ENCODE measurements at regions not wholly inside any gene's neighbourhood (a gene's known extent, or its start where the extent isn't known, plus 50 kb on each side); places are given as distances from the start of the nearest gene placed in this dataset.
"Not testable (repeated sequence)": the region's sequence is repeated elsewhere in the genome, so short reads cannot be mapped to it uniquely, and the experiment has no call there.

GRCh38 chr10:56469482-56469881, 108.4 kb upstream of the ZWINT start:
- Histone ChIP-seq H3K27ac (no peak overlapping the region), H3K4me1 (ENCODE audit: low read depth, poor library complexity, severe bottlenecking) (no peaks in the 10 kb centered on the region), H3K4me2 (no peak overlapping the region)

GRCh38 chr10:56466005-56466404, 104.9 kb upstream of the ZWINT start:
- Histone ChIP-seq H3K27me3 (ENCODE audit: insufficient read depth, low read depth) (no peaks in the 10 kb centered on the region), H4K20me1 (ENCODE audit: insufficient read depth) (no peaks in the 10 kb centered on the region), H3K36me3 (ENCODE audit: insufficient read depth) (no peaks in the 10 kb centered on the region), H3K4me3 (IDR thresholded peaks at IDR 0.05; ENCODE audit: insufficient read depth, low read depth, low read length) (no peak overlapping the region), H3K9ac (no peak overlapping the region), H2AFZ (ENCODE audit: low read depth) (no peak overlapping the region), H3K4me2 (no peak overlapping the region), H3K79me2 (ENCODE audit: insufficient read depth, low read depth) (no peaks in the 10 kb centered on the region), H3K4me1 (ENCODE audit: low read depth, poor library complexity, severe bottlenecking) (no peaks in the 10 kb centered on the region), H3K27ac (no peak overlapping the region)
- no peak for TF ChIP-seq CTCF (conservative IDR thresholded peaks at IDR 0.05; ENCODE audit: low read depth, low read length)

More at GRCh38 chr10:56469482-56469881, 108.4 kb upstream of the ZWINT start:
- no peaks in the 10 kb centered on the region for H3K79me2 ChIP-seq (ENCODE audit: insufficient read depth, low read depth)
- no peaks in the 10 kb centered on the region for H3K27me3 ChIP-seq (ENCODE audit: insufficient read depth, low read depth)
- no peak overlapping the region for H3K9ac ChIP-seq
- no peak overlapping the region for H3K4me3 ChIP-seq (IDR thresholded peaks at IDR 0.05; ENCODE audit: insufficient read depth, low read depth, low read length)
- no peaks in the 10 kb centered on the region for H3K36me3 ChIP-seq (ENCODE audit: insufficient read depth)
- H2AFZ ChIP-seq (ENCODE audit: low read depth), result no peak overlapping the region
- no peak for TF ChIP-seq CTCF (conservative IDR thresholded peaks at IDR 0.05; ENCODE audit: low read depth, low read length)
- H4K20me1 ChIP-seq (ENCODE audit: insufficient read depth), result no peaks in the 10 kb centered on the region

GRCh38 chr10:56449770-56450169, 88.7 kb upstream of the ZWINT start:
- Histone ChIP-seq H3K36me3 (ENCODE audit: insufficient read depth) (no peaks in the 10 kb centered on the region), H3K27ac (no peak overlapping the region), H3K79me2 (ENCODE audit: insufficient read depth, low read depth) (no peaks in the 10 kb centered on the region), H3K4me1 (ENCODE audit: low read depth, poor library complexity, severe bottlenecking) (no peaks in the 10 kb centered on the region), H4K20me1 (ENCODE audit: insufficient read depth) (no peaks in the 10 kb centered on the region), H2AFZ (ENCODE audit: low read depth) (no peak overlapping the region), H3K27me3 (ENCODE audit: insufficient read depth, low read depth) (no peaks in the 10 kb centered on the region), H3K4me3 (IDR thresholded peaks at IDR 0.05; ENCODE audit: insufficient read depth, low read depth, low read length) (no peak overlapping the region), H3K9ac (no peak overlapping the region), H3K4me2 (no peak overlapping the region)
- peak; percentile 56 for TF ChIP-seq CTCF (conservative IDR thresholded peaks at IDR 0.05; ENCODE audit: low read depth, low read length)

GRCh38 chr10:56447613-56448012, 86.6 kb upstream of the ZWINT start:
- not testable (repeated sequence) for H3K27ac ChIP-seq; H3K4me2 ChIP-seq; H3K36me3 ChIP-seq (ENCODE audit: insufficient read depth); H3K4me1 ChIP-seq (ENCODE audit: low read depth, poor library complexity, severe bottlenecking); H3K27me3 ChIP-seq (ENCODE audit: insufficient read depth, low read depth); H3K4me3 ChIP-seq (IDR thresholded peaks at IDR 0.05; ENCODE audit: insufficient read depth, low read depth, low read length); H4K20me1 ChIP-seq (ENCODE audit: insufficient read depth); H3K79me2 ChIP-seq (ENCODE audit: insufficient read depth, low read depth); H3K9ac ChIP-seq; H2AFZ ChIP-seq (ENCODE audit: low read depth)

GRCh38 chr10:56441337-56441736, 80.3 kb upstream of the ZWINT start:
- H3K4me1 ChIP-seq (ENCODE audit: low read depth, poor library complexity, severe bottlenecking); H3K36me3 ChIP-seq (ENCODE audit: insufficient read depth); H4K20me1 ChIP-seq (ENCODE audit: insufficient read depth); H3K27ac ChIP-seq; H3K9ac ChIP-seq; H3K27me3 ChIP-seq (ENCODE audit: insufficient read depth, low read depth); H3K4me3 ChIP-seq (IDR thresholded peaks at IDR 0.05; ENCODE audit: insufficient read depth, low read depth, low read length); H3K79me2 ChIP-seq (ENCODE audit: insufficient read depth, low read depth); H2AFZ ChIP-seq (ENCODE audit: low read depth); H3K4me2 ChIP-seq: not testable (repeated sequence)

All from KMS-11 (cell line).